Ectodermal cell (in vitro differentiated cells): ENCODE measurements at regions not wholly inside any gene's neighbourhood (a gene's known extent, or its start where the extent isn't known, plus 50 kb on each side); places are given as distances from the start of the nearest gene placed in this dataset.

Experiments
- H3K27ac ChIP-seq: 2 replicates; pipeline ENCODE4 v1.7.0; 2013; ENCODE audit warnings: mild to moderate bottlenecking, low read depth, low read length; ENCODE audit not compliant: insufficient read depth, poor library complexity, severe bottlenecking
- H3K27me3 ChIP-seq: 2 replicates; pipeline ENCODE4 v1.7.0; 2013; ENCODE audit warnings: mild to moderate bottlenecking, low read length; ENCODE audit not compliant: insufficient read depth, control insufficient read depth, poor library complexity, severe bottlenecking
- H3K36me3 ChIP-seq: one replicate; pipeline ENCODE4 v1.7.0; 2013; ENCODE audit warnings: low read length; ENCODE audit not compliant: control insufficient read depth, insufficient read depth
- H3K4me1 ChIP-seq: one replicate; pipeline ENCODE4 v1.7.0; 2013; ENCODE audit warnings: low read length; ENCODE audit not compliant: control insufficient read depth, insufficient read depth
- H3K4me3 ChIP-seq: 2 replicates; pipeline ENCODE4 v1.7.0; 2013; ENCODE audit warnings: low read depth, low read length, control low read depth; ENCODE audit not compliant: insufficient read depth
- H3K9me3 ChIP-seq: 2 replicates; pipeline ENCODE4 v1.7.0; 2013; ENCODE audit warnings: mild to moderate bottlenecking, low read length, moderate library complexity; ENCODE audit not compliant: control insufficient read depth
- whole genome bisulfite sequencing, 2 experiments: methylation state at CpG; one replicate each; pipeline ENCODE4 v1.1.7; 2013; ENCODE audit warnings: missing lambda C conversion rate in 2 of 2; 5-methylcytosine and 5-hydroxymethylcytosine counted together

DNA sequence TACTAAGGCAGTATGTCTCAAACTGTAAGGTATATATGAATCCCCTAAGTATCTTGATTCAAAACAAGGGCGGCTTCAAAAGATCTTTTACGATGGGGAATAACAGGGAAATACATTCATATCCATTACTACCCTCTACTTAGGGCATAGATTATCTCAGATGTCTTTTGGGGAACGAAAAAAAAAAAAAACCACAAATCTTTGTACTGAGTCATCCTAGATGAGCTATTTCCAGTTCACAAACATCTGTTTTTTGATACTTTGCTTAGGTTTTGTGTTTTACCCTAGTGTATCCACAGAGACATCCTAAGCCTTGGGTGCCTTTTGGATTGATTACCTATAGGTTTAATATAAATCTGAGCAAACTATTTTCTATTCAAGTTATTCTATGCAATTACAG is 457.2 kb downstream of the NLGN4X start:
- H3K27ac ChIP-seq, result no peak overlapping the region
- no peaks in the 10 kb centered on the region for H3K27me3 ChIP-seq
- H3K4me3 ChIP-seq, result no peak overlapping the region
- no peaks in the 10 kb centered on the region for H3K36me3 ChIP-seq
- 88% methylated on average over 3 of the region's 3 CpGs; no CpG with 5 or more reads in 1 of the 2 experiments for WGBS, 2 experiments
- no peaks in the 10 kb centered on the region for H3K9me3 ChIP-seq
- H3K4me1 ChIP-seq, result no peaks in the 10 kb centered on the region

DNA sequence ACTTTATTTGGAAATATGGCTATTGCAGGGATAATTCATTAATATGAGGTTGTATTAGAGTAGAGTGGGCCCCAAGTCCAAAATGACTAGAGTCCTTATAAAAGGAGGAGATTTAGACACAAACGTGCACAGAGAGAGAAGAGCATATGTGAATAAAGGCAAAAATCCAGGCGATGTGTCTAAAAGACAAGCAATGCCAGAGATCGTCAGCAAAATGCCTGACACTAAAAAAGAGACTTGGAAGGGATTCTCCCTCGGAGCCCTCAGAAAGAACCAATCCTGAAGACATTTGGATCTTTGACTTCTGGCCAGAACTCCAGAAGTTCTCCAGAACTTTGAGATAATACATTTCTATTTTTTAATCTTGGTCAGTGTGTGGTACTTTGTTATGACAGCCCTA is 472.1 kb downstream of the NLGN4X start:
- Histone ChIP-seq H3K4me3 (no peak overlapping the region), H3K27me3 (no peaks in the 10 kb centered on the region), H3K9me3 (no peaks in the 10 kb centered on the region), H3K4me1 (no peaks in the 10 kb centered on the region), H3K27ac (no peak overlapping the region), H3K36me3 (no peaks in the 10 kb centered on the region)
- WGBS, 2 experiments, result 93 to 95% methylated on average over 4 of the region's 4 CpGs

DNA sequence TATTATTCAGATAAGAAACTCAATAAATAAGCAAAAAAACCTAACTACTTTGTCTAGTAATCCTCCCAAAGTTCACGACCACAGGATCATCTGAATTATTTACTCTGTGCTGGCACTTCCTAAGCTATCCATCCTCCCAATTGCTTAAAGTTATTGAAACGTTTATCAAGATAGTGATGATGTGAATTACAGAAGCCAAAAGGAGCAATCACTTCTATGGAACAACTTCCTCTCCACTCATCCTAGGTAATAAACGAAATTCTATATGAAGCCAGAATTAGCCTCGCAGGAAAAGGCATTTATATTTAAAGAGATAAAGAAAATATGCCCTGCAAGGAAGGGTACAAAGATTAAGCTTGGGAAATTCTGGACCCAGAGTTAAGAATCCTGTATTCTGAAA is 475.4 kb downstream of the NLGN4X start:
- no peaks in the 10 kb centered on the region for H3K9me3 ChIP-seq
- WGBS, 2 experiments, result 72 to 84% methylated on average over 2 of the region's 4 CpGs
- H3K27me3 ChIP-seq, result no peaks in the 10 kb centered on the region
- H3K27ac ChIP-seq, result no peak overlapping the region
- H3K4me3 ChIP-seq, result no peak overlapping the region
- H3K36me3 ChIP-seq, result no peaks in the 10 kb centered on the region
- H3K4me1 ChIP-seq, result no peaks in the 10 kb centered on the region

GRCh38 chrX:5752831-5753230 is 475.8 kb downstream of the NLGN4X start:
- H3K36me3 ChIP-seq, result no peaks in the 10 kb centered on the region
- H3K4me3 ChIP-seq, result no peak overlapping the region
- WGBS, 2 experiments, result no CpG with 5 or more reads among the region's 1 CpG
- no peaks in the 10 kb centered on the region for H3K27me3 ChIP-seq
- no peak overlapping the region for H3K27ac ChIP-seq
- no peaks in the 10 kb centered on the region for H3K9me3 ChIP-seq
- H3K4me1 ChIP-seq, result no peaks in the 10 kb centered on the region

- Histone ChIP-seq H3K36me3 (no peaks in the 10 kb centered on the region), H3K9me3 (no peaks in the 10 kb centered on the region), H3K4me1 (no peaks in the 10 kb centered on the region), H3K4me3 (no peak overlapping the region), H3K27me3 (no peaks in the 10 kb centered on the region), H3K27ac (no peak overlapping the region)
- WGBS, 2 experiments, result 96% methylated on average over 4 to 9 of the region's 9 CpGs
Observed at GRCh38 chrX:5748586-5749150, 480.0 kb downstream of the NLGN4X start.

DNA sequence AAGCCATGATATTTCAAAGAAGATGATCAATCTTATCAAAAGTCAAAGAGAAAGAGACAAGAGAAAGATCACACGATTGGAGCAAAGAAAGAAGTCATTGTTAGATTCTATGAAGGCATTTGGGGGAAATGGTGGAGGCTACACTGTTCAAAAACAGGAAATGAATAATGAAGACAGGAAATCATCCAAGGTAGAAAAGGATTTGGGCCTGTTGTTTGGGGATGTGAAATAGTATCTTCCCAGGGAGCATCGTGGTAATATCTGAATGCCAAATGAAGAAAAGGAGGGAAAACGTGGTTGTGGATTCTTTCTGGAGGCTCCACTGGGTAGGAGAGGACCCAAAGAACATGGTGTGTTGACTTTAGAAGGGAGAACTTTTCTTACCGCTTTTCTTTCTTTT is 482.4 kb downstream of the NLGN4X start:
- Histone ChIP-seq H3K36me3 (no peaks in the 10 kb centered on the region), H3K9me3 (no peaks in the 10 kb centered on the region), H3K4me3 (no peak overlapping the region), H3K27ac (no peak overlapping the region), H3K4me1 (no peaks in the 10 kb centered on the region), H3K27me3 (no peaks in the 10 kb centered on the region)
- 88 to 95% methylated on average over 3 to 4 of the region's 4 CpGs for WGBS, 2 experiments

GRCh38 chrX:5733501-5733900 is 495.2 kb downstream of the NLGN4X start:
- Histone ChIP-seq H3K27ac (no peak overlapping the region), H3K9me3 (no peaks in the 10 kb centered on the region), H3K4me1 (no peaks in the 10 kb centered on the region), H3K27me3 (no peaks in the 10 kb centered on the region), H3K4me3 (no peak overlapping the region), H3K36me3 (no peaks in the 10 kb centered on the region)
- WGBS, 2 experiments, result 92% methylated on average over 2 of the region's 3 CpGs; no CpG with 5 or more reads in 1 of the 2 experiments

GRCh38 chrX:5730556-5730955 is 498.1 kb downstream of the NLGN4X start:
- WGBS, 2 experiments, result 100% methylated on average over 1 of the region's 2 CpGs; no CpG with 5 or more reads in 1 of the 2 experiments
- Histone ChIP-seq H3K27me3 (no peaks in the 10 kb centered on the region), H3K9me3 (no peaks in the 10 kb centered on the region), H3K4me1 (no peaks in the 10 kb centered on the region), H3K27ac (no peak overlapping the region), H3K4me3 (no peak overlapping the region), H3K36me3 (no peaks in the 10 kb centered on the region)

- Histone ChIP-seq H3K27ac (no peak overlapping the region), H3K27me3 (no peaks in the 10 kb centered on the region), H3K9me3 (no peaks in the 10 kb centered on the region), H3K4me3 (no peak overlapping the region), H3K36me3 (no peaks in the 10 kb centered on the region), H3K4me1 (no peaks in the 10 kb centered on the region)
- WGBS, 2 experiments, result 91% methylated on average over 5 of the region's 5 CpGs
Observed at GRCh38 chrX:5726224-5726623, 502.4 kb downstream of the NLGN4X start.

GRCh38 chrX:5724123-5724522 is 504.5 kb downstream of the NLGN4X start:
- Histone ChIP-seq H3K27me3 (no peaks in the 10 kb centered on the region), H3K27ac (no peak overlapping the region), H3K4me1 (no peaks in the 10 kb centered on the region), H3K36me3 (no peaks in the 10 kb centered on the region), H3K9me3 (no peaks in the 10 kb centered on the region), H3K4me3 (no peak overlapping the region)
- WGBS, 2 experiments, result 94 to 100% methylated on average over 1 to 4 of the region's 5 CpGs

DNA sequence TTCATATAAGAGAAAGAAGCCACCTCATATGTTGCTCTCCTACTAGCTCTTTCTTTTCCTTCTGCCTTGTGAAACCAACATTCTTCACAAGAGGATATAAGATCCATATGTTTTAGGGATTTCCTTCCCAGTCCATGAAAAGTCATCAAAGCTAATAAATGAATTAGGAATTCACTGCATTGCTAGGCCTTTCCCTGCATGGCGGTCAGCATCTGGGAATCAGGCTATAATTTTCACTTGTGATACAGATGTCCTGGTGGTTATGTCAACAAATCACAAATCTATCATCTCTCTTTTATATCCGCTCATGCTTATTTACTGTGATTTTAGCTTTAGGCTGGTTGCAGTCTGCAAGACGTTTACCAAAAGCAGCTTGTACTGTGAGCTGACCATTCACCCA is 510.0 kb downstream of the NLGN4X start:
- H3K27me3 ChIP-seq, result no peaks in the 10 kb centered on the region
- H3K36me3 ChIP-seq, result no peaks in the 10 kb centered on the region
- no peak overlapping the region for H3K4me3 ChIP-seq
- H3K4me1 ChIP-seq, result no peaks in the 10 kb centered on the region
- no peak overlapping the region for H3K27ac ChIP-seq
- H3K9me3 ChIP-seq, result no peaks in the 10 kb centered on the region
- 88 to 93% methylated on average over 3 of the region's 3 CpGs for WGBS, 2 experiments
